HG03095 (cell line): ENCODE measurements at regions not wholly inside any gene's neighbourhood (a gene's known extent, or its start where the extent isn't known, plus 50 kb on each side); places are given as distances from the start of the nearest gene placed in this dataset.

ENCODE experiments used
- ATAC-seq: cut with Tn5 transposase; IDR thresholded peaks from one replicate; pipeline ENCODE4 v1.9.1; 2021; ENCODE audit warnings: moderate library complexity; ENCODE audit not compliant: unreplicated experiment

GRCh38 chr6:19312241-19312978 lies 524.8 kb upstream of the ID4 start:
- no peak for ATAC-seq

DNA sequence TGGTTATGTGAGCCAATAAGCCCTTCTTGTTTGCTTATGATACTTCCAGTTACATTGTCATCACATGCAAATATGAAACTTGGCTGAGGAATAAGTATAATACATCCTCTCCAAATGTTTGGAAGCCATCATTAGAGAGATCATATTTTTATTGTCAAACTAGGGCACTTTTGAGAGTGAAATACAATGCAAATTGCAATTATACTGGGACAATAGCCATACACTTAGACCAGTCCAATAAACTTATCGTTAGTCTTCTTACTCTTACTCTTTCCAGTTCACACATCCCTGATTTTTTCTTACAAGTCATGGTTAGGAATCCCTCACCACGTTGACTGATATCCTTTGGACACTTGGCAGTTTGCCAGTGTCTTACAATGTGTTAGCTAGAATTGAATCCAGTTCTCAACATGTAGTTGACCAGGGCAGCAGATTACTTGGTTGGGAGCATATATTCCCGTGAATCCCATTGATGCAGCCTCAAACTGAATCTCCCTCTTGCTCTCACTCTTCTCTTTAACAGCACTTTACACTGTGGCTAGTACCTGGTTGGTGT lies 519.7 kb upstream of the ID4 start:
- ATAC-seq = no peak

GRCh38 chr6:19319005-19319404 lies 518.2 kb upstream of the ID4 start:
- no peak for ATAC-seq

- no peak for ATAC-seq
Observed at GRCh38 chr6:19320111-19320581, 517.0 kb upstream of the ID4 start.

DNA sequence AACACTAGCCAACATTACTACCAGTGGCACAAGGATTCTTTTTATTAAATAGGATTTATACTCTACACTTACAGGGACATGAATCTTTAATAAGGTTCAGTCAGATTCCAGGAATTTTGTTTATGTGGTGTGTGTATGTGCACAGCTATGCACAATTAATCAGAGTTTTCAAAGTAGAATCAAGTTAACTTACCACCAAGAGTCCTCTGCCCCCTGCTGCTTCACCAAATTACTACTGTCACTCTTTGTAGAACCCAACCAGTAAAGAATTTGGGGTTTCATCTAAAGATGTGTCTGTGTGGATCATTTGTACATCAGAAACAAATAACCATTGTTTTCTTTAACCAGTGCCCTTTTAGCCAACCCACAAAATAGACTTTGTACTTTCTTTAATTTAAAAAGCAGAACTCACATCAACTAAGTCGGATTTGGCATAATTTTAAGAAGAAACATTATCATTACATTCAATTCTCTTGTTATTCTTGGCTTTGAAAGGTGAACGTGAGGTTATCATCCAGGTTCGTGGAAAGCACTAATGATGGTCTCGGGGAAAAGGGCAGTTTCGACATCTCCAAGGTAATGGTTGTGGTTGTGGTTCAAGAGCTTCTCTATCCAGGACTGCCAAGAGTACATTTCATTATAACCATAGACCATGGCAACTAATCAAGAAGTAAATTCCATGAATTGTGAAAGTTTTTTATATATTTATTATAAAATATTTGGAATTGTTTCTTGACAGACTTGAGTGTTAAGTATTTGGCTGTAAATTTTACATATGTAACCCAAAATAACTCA lies 514.3 kb upstream of the ID4 start:
- no peak for ATAC-seq

DNA sequence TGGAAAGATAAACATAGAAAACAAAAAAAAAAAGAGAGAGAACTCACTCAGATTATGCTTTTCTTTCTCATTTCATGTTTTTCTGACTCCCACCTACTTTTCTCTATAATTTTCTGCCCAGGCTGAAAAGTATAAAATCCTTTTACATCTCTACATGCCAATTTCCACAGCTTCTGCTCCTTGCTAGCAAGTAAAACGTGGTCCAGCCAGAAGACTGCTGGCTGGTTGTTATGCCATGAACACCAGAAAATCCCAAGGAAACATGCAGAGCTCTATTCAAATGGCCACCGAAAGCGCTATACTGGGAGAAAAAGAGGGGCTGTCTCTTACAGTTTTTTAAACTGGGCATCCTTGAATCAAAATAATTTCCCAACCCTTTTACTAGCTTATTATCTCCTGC lies 512.8 kb upstream of the ID4 start:
- no peak for ATAC-seq

- ATAC-seq = no peak
Observed at GRCh38 chr6:19325335-19325789, 511.8 kb upstream of the ID4 start.

- no peak for ATAC-seq
Observed at GRCh38 chr6:19327241-19327640, 509.9 kb upstream of the ID4 start.

GRCh38 chr6:19327661-19328060 lies 509.5 kb upstream of the ID4 start:
- ATAC-seq = no peak

- ATAC-seq = no peak
Observed at GRCh38 chr6:19329078-19329477, 508.1 kb upstream of the ID4 start.

GRCh38 chr6:19331089-19331488 lies 506.1 kb upstream of the ID4 start:
- ATAC-seq = no peak

DNA sequence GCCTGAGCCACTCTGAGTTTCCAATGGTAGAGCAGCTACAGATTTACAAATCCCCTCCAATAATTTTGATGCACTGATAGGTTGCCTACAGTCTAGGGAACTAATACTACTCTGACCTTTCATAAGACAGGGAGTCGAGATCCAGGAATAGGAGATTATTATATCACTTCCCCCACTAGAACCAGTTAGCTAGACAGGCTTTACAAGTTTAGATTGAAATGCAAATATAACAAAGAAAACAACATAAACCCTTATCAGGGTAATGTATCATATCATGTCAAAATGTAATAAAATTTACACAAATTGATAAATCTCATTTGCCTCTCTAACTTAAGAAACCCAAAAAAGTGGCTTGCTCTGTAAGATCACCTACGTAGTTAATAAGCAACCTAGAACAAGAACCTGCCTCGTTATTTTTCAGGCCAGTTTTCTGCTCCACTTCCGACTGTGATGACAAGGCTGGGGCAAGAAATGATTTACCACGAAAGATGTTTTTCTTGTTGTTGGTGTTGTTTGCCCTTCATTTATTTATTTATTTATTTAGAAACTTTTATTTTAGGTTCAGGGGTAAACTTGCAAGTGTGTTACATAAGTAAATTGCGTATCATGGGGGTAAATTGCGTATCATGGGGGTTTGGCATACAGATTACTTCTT lies 504.2 kb upstream of the ID4 start:
- ATAC-seq = no peak

GRCh38 chr6:19333936-19334335 lies 503.2 kb upstream of the ID4 start:
- no peak for ATAC-seq

GRCh38 chr6:19336579-19336978 lies 500.6 kb upstream of the ID4 start:
- no peak for ATAC-seq

GRCh38 chr6:19337101-19337500 lies 500.1 kb upstream of the ID4 start:
- ATAC-seq = no peak

- ATAC-seq = no peak
Observed at GRCh38 chr6:19342616-19343015, 494.6 kb upstream of the ID4 start.

- no peak for ATAC-seq
Observed at GRCh38 chr6:19349429-19349828, 487.7 kb upstream of the ID4 start.

DNA sequence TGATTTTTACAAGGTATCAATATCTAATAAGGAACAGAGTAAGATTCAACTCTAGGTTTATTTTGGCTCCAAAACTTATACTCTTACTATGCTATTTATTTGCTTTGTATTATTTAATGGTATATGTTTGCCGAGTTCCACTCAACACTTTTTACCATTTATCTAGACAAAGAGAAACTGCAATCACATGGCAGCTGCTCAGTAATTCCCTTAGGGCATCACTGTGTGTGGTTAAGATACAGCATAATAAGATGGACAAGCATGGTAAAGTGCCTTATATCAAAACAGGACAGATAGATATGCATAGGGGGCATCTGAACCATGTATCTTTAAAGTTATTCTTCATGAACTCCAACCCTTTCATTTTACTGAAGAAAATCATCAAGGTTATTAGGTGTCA lies 483.0 kb upstream of the ID4 start:
- ATAC-seq = no peak

GRCh38 chr6:19356692-19357091 lies 480.5 kb upstream of the ID4 start:
- no peak for ATAC-seq

- ATAC-seq = no peak
Observed at GRCh38 chr6:19362396-19362795, 474.8 kb upstream of the ID4 start.

DNA sequence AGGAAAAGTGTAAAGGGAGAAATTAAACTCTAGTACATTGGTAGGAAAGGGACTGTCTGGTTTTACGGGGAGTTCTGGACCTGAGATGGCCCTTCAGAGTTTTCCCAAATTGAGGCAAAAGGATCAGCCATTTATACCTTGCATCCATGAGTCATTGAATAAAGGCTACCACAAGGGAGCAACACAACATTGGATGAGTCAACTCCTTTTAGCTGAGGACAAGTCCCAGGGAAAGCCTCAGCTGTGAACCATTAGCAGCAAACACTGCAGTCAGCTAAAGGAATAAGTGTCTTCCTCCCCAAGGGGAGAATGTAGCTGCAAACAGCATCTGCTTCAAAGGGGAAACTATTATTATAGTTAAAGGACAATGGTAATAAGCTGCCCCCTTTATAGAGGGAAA lies 468.7 kb upstream of the ID4 start:
- no peak for ATAC-seq
